ENCODE measurements at regions not wholly inside any gene's neighbourhood (a gene's known extent, or its start where the extent isn't known, plus 50 kb on each side); places are given as distances from the start of the nearest gene placed in this dataset.

GRCh38 chr15:69941706-69942495, 155.8 kb downstream of the TLE3 start:
- H3K4me2 ChIP-seq (ENCODE audit: low read length): no peak overlapping the region
- no peaks in the 10 kb centered on the region for H3K79me2 ChIP-seq
- no peak overlapping the region for H3K4me3 ChIP-seq (ENCODE audit: low read depth, low read length)
- peaks cover 2% of the 10 kb centered on the region for H3K36me3 ChIP-seq (ENCODE audit: control insufficient read depth, insufficient read depth, low read length)
- H3K9ac ChIP-seq: no peak overlapping the region
- H3K9me3 ChIP-seq (ENCODE audit: control insufficient read depth, low read length): no peaks in the 10 kb centered on the region
- H3K27ac ChIP-seq: no peak overlapping the region
- H2AFZ ChIP-seq: no peak overlapping the region
- no peak for TF ChIP-seq CTCF (IDR thresholded peaks at IDR 0.05)
- H3K27me3 ChIP-seq (ENCODE audit: control insufficient read depth, insufficient read depth, low read length): no peaks in the 10 kb centered on the region
- no peaks in the 10 kb centered on the region for H3K4me1 ChIP-seq

- Histone ChIP-seq H3K27me3 (ENCODE audit: control insufficient read depth, insufficient read depth, low read length) (no peaks in the 10 kb centered on the region), H3K9ac (no peak overlapping the region), H3K4me1 (no peaks in the 10 kb centered on the region), H3K4me3 (ENCODE audit: low read depth, low read length) (no peak overlapping the region), H3K36me3 (ENCODE audit: control insufficient read depth, insufficient read depth, low read length) (no peaks in the 10 kb centered on the region), H2AFZ (no peak overlapping the region), H3K27ac (no peak overlapping the region), H3K79me2 (no peaks in the 10 kb centered on the region), H3K9me3 (ENCODE audit: control insufficient read depth, low read length) (no peaks in the 10 kb centered on the region), H3K4me2 (ENCODE audit: low read length) (no peak overlapping the region)
- TF ChIP-seq CTCF (IDR thresholded peaks at IDR 0.05): no peak
Measured at GRCh38 chr15:69943637-69944036, 154.1 kb downstream of the TLE3 start.

- H3K9me3 ChIP-seq (ENCODE audit: control insufficient read depth, low read length): no peaks in the 10 kb centered on the region
- no peak for TF ChIP-seq CTCF (IDR thresholded peaks at IDR 0.05)
- peaks cover 7% of the 10 kb centered on the region for H3K4me1 ChIP-seq
- no peak overlapping the region for H3K4me3 ChIP-seq (ENCODE audit: low read depth, low read length)
- no peak overlapping the region for H3K9ac ChIP-seq
- H2AFZ ChIP-seq: no peak overlapping the region
- no peaks in the 10 kb centered on the region for H3K27me3 ChIP-seq (ENCODE audit: control insufficient read depth, insufficient read depth, low read length)
- no peaks in the 10 kb centered on the region for H3K79me2 ChIP-seq
- H3K4me2 ChIP-seq (ENCODE audit: low read length): no peak overlapping the region
- H3K36me3 ChIP-seq (ENCODE audit: control insufficient read depth, insufficient read depth, low read length): no peaks in the 10 kb centered on the region
- H3K27ac ChIP-seq: no peak overlapping the region
Measured at GRCh38 chr15:69945729-69946128, 152.0 kb downstream of the TLE3 start.

- H3K4me1 ChIP-seq: peaks cover 7% of the 10 kb centered on the region
- no peaks in the 10 kb centered on the region for H3K79me2 ChIP-seq
- no peak overlapping the region for H3K4me2 ChIP-seq (ENCODE audit: low read length)
- no peak overlapping the region for H3K4me3 ChIP-seq (ENCODE audit: low read depth, low read length)
- H3K9ac ChIP-seq: no peak overlapping the region
- H2AFZ ChIP-seq: no peak overlapping the region
- no peaks in the 10 kb centered on the region for H3K36me3 ChIP-seq (ENCODE audit: control insufficient read depth, insufficient read depth, low read length)
- H3K9me3 ChIP-seq (ENCODE audit: control insufficient read depth, low read length): no peaks in the 10 kb centered on the region
- no peak for TF ChIP-seq CTCF (IDR thresholded peaks at IDR 0.05)
- no peak overlapping the region for H3K27ac ChIP-seq
- H3K27me3 ChIP-seq (ENCODE audit: control insufficient read depth, insufficient read depth, low read length): no peaks in the 10 kb centered on the region
Measured at GRCh38 chr15:69946870-69947269, 150.8 kb downstream of the TLE3 start.

- Histone ChIP-seq H3K4me3 (ENCODE audit: low read depth, low read length) (no peak overlapping the region), H2AFZ (no peak overlapping the region), H3K27me3 (ENCODE audit: control insufficient read depth, insufficient read depth, low read length) (no peaks in the 10 kb centered on the region), H3K9me3 (ENCODE audit: control insufficient read depth, low read length) (no peaks in the 10 kb centered on the region), H3K36me3 (ENCODE audit: control insufficient read depth, insufficient read depth, low read length) (no peaks in the 10 kb centered on the region), H3K9ac (no peak overlapping the region), H3K4me1 (peaks cover 7% of the 10 kb centered on the region), H3K4me2 (ENCODE audit: low read length) (no peak overlapping the region), H3K79me2 (no peaks in the 10 kb centered on the region), H3K27ac (no peak overlapping the region)
- no peak for TF ChIP-seq CTCF (IDR thresholded peaks at IDR 0.05)
Measured at GRCh38 chr15:69947394-69947793, 150.3 kb downstream of the TLE3 start.
